GM18511 (cell line): ENCODE measurements at regions not wholly inside any gene's neighbourhood (a gene's known extent, or its start where the extent isn't known, plus 50 kb on each side); places are given as distances from the start of the nearest gene placed in this dataset.

ENCODE experiments used
- ATAC-seq: cut with Tn5 transposase; IDR thresholded peaks from one replicate; pipeline ENCODE4 v1.9.1; 2021; ENCODE audit warnings: mild to moderate bottlenecking, moderate library complexity; ENCODE audit not compliant: unreplicated experiment

- no peak for ATAC-seq
These were observed 53.2 kb upstream of the TFEC start for GRCh38 chr7:116083796-116084195.

- no peak for ATAC-seq
These were observed 56.0 kb upstream of the TFEC start for GRCh38 chr7:116086547-116087045.

DNA sequence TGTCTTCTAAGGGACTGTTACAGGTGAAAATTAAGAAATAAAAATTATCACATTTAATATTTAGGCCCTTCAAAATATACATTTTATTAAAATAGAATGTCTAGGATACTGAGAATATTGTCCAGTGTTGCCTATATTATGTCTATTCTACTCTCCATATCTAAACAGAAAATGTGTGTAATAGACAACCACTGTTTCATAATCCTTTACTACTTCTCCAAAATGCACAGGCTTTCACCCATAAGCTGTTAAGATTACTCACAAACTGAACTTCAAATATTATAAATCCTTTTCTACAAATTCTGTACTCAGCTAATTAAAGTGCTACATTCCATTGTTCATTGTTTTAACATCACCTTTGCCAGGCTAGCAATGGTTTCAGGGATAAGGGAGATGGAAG lies 56.7 kb upstream of the TFEC start:
- ATAC-seq: no peak

GRCh38 chr7:116087984-116088383 lies 57.4 kb upstream of the TFEC start:
- no peak for ATAC-seq

GRCh38 chr7:116089293-116089692 lies 58.7 kb upstream of the TFEC start:
- ATAC-seq: no peak

- no peak for ATAC-seq
These were observed 63.1 kb upstream of the TFEC start for GRCh38 chr7:116093516-116094301.

GRCh38 chr7:116095396-116095795 lies 64.8 kb upstream of the TFEC start:
- ATAC-seq: no peak

GRCh38 chr7:116097365-116098009 lies 66.9 kb upstream of the TFEC start:
- ATAC-seq: no peak

GRCh38 chr7:116098175-116098574 lies 67.6 kb upstream of the TFEC start:
- no peak for ATAC-seq

DNA sequence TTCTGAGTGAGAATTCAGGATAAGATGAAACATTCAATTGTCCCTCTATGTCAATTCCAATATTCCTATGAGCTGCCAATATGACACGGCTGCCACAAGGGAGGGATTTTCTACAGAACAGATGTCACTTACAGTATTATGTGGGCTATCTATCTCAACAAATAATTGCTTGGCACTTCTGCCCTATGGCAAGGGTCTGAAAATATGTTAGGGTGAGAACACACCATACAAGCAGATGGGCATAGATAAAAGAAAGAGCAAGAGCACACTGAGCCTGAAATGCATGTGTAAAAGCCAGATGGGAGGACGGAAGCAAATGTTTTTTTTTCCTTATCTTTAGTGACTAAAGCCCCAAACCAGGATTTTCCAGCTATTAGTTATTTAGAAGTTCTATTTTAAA lies 70.1 kb upstream of the TFEC start:
- no peak for ATAC-seq

GRCh38 chr7:116101704-116102103 lies 71.1 kb upstream of the TFEC start:
- no peak for ATAC-seq

DNA sequence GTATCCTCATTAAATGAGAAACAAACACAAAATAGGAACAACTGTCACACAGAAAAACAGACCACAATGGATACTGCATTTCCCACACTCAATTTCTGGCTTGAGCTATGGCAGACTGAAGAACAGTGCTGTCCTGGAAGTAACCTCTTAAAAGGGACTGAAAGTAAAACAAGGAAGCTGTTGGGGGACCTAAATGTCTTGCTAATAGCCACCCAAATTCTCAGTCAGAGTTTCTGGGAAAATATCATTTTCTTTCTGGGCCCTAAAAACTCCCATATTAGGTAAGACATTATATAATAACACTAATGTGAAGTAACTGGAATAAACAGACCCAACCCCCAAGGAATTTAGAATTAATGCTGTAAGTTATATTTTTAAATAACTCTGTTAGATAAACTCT lies 80.9 kb upstream of the TFEC start:
- no peak for ATAC-seq

DNA sequence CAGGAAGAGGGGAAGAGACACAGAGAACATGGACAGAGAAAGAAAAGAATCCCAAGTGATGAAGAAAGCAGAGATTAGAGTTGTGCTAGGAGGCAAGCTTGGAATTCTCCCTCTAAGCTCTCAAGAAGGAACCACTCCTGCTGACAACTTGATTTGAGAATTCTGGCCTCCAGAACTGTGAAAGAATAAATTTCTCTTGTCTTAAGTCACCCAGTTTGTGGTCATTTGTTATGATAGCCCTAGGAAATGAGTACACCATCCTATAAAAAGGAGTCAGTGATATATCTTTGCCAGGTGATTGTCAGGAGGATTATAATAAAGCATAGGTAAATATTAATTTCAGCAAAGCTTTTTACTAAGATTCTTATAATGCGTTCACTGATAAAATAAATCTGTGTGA lies 82.7 kb upstream of the TFEC start:
- no peak for ATAC-seq

- no peak for ATAC-seq
These were observed 89.5 kb upstream of the TES start for GRCh38 chr7:116120839-116121238.

DNA sequence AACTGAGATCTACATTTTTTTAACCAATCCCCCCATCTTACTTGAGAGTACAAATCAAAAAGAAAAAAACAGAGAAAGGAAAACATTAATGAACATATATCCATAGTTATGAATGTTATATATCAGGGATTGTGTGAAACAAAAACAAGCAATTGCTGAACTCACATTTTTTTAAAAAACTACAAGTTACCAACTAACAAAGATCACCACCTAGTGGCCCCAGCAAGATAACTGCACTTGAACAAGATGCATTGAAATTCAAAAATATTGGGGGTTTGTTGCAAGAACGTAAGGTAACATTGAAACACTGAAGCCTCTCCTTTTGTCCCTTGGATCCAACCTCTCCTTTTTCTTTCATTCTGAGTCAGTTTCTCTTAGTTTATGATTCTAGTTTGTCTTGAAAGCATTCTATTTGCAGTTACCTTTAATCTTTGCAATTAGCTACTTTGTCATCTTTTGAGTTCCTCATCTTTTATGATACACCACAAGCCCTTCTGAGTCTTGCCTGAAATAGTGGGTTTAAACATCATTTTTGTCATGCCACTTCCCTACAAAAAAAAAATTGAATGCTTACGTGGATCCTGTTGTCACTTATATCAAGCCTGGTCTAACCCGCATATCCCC lies 87.3 kb upstream of the TES start:
- peak; percentile 61 for ATAC-seq

DNA sequence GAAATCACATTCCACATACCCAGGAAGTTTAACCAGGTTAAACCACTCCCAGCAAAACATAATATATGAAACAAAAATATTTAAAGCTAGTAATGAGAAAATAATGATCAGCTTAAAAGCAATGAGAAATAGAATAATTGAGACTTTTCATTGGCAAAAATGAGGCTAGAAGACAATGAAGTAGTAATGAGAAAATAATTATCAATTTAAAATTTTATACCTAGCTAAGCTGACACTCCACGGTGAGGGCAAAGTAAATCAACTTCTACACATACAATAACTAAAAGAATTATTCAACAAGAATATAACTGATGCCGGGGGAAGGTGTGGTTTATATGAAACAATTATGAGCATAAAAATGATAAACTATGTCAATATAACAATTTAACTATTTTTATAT lies 82.2 kb upstream of the TES start:
- no peak for ATAC-seq

- no peak for ATAC-seq
These were observed 75.0 kb upstream of the TES start for GRCh38 chr7:116135306-116135705.

- ATAC-seq: peak; percentile 92
These were observed 72.0 kb upstream of the TES start for GRCh38 chr7:116138202-116138801.

- ATAC-seq: no peak
These were observed 71.3 kb upstream of the TES start for GRCh38 chr7:116139007-116139406.

DNA sequence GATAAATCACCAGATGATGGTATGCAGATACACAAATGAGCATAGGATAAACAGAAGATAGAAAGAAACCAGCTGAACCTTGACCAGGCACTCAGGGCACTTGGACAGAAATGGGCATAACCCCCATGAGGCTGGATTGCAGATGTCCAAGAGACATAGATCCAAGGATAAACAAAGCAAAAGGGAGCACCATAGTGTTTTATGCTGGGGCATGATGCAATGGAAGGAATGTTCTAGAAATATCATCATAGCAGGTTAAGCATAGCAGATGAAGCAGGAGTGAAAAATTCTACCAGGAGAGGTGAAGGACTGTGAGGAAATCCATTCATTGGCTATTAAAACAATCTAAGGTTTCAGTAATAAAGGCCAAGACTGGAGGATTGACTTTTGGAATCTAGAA lies 70.5 kb upstream of the TES start:
- ATAC-seq: no peak

- ATAC-seq: no peak
These were observed 68.0 kb upstream of the TES start for GRCh38 chr7:116142374-116142773.

GRCh38 chr7:116142850-116143249 lies 67.5 kb upstream of the TES start:
- peak; percentile 39 for ATAC-seq
